Tibial nerve (tissue), 3 donors: ENCODE measurements at regions not wholly inside any gene's neighbourhood (a gene's known extent, or its start where the extent isn't known, plus 50 kb on each side); places are given as distances from the start of the nearest gene placed in this dataset.

ENCODE experiments used
- CTCF ChIP-seq, 5 experiments: fragments of 200-600 bp in 3 of 5; fragments of 450-650 bp in 2 of 5; sonication (generic) in 3 of 5; IDR thresholded peaks; one replicate each; pipeline ENCODE4 v1.5.1; 2016 to 2019; ENCODE audit warnings: antibody characterized with exemption in 5 of 5, mild to moderate bottlenecking in 3 of 5, moderate library complexity in 2 of 5
- POLR2A ChIP-seq, 2 donors: fragments of 450-650 bp; IDR thresholded peaks; one replicate each; pipeline ENCODE4 v1.6.1; 2017; ENCODE audit warnings: antibody characterized with exemption in 2 of 2, mild to moderate bottlenecking in 2 of 2, moderate library complexity in 2 of 2

GRCh38 chr12:85580562-85581168, 255.5 kb downstream of the RASSF9 start:
- no peak for TF ChIP-seq POLR2A (IDR thresholded peaks at IDR 0.05)
- no peak for TF ChIP-seq CTCF (IDR thresholded peaks at IDR 0.05)
